ENCODE measurements at regions not wholly inside any gene's neighbourhood (a gene's known extent, or its start where the extent isn't known, plus 50 kb on each side); places are given as distances from the start of the nearest gene placed in this dataset.

DNA sequence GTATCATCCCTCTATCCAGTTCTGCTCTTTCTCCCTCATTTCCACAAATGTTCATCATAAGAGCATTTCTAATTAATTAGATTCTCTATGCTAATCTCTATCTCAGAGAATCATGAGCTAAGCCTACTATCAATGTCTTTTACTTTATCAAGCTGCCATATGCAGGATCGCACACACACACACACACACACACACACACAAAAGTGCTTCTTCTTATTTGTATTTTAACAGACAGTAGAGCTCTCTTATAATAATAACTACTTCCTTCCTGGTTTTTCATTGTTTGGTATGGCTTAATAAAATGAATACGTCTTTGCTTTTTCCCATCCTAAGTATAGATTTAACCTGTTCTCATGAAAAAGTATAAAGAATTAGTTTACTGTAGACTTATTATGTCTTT, 170.2 kb downstream of the HAO1 start:
- TF ChIP-seq, protein P1, sequence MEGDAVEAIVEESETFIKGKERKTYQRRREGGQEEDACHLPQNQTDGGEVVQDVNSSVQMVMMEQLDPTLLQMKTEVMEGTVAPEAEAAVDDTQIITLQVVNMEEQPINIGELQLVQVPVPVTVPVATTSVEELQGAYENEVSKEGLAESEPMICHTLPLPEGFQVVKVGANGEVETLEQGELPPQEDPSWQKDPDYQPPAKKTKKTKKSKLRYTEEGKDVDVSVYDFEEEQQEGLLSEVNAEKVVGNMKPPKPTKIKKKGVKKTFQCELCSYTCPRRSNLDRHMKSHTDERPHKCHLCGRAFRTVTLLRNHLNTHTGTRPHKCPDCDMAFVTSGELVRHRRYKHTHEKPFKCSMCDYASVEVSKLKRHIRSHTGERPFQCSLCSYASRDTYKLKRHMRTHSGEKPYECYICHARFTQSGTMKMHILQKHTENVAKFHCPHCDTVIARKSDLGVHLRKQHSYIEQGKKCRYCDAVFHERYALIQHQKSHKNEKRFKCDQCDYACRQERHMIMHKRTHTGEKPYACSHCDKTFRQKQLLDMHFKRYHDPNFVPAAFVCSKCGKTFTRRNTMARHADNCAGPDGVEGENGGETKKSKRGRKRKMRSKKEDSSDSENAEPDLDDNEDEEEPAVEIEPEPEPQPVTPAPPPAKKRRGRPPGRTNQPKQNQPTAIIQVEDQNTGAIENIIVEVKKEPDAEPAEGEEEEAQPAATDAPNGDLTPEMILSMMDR (IDR thresholded peaks at IDR 0.05) = no peak
- H3K9me3 ChIP-seq = no peaks in the 10 kb centered on the region
- DNase-seq (no peak), ATAC-seq (no peak)
- no peaks in the 10 kb centered on the region for H3K4me1 ChIP-seq
- H3K4me3 ChIP-seq = no peak overlapping the region
- H3K27me3 ChIP-seq = no peaks in the 10 kb centered on the region
- H3K27ac ChIP-seq = no peak overlapping the region
- no peaks in the 10 kb centered on the region for H3K36me3 ChIP-seq
- intact Hi-C loops (cut with DNase I) = no loop called here

DNA sequence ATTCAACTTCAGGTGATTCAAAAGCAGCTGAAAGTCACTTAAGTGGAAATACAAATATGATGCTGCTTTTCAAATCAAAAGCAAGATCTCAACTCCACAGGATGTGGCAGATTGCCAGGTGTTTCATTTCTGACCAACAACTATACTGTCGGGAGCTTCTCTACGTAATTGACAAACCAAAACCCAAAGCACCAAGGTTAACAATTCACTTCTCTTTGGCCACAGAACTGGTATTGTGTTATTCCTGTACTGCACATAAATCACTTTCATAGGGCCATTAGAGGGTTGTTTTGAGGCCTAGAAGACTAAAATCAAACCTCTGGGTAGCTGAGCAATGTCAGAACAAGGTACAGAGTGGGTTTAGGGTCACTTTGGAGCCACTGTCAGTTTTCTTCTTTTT, 169.7 kb downstream of the HAO1 start:
- Histone ChIP-seq H3K27me3 (no peaks in the 10 kb centered on the region), H3K36me3 (no peaks in the 10 kb centered on the region), H3K27ac (no peak overlapping the region), H3K9me3 (no peaks in the 10 kb centered on the region), H3K4me1 (no peaks in the 10 kb centered on the region), H3K4me3 (no peak overlapping the region)
- TF ChIP-seq, protein P1 (IDR thresholded peaks at IDR 0.05) = no peak
- no peak for ATAC-seq
- intact Hi-C loops (cut with DNase I) = no loop called here
- no peak for DNase-seq

DNA sequence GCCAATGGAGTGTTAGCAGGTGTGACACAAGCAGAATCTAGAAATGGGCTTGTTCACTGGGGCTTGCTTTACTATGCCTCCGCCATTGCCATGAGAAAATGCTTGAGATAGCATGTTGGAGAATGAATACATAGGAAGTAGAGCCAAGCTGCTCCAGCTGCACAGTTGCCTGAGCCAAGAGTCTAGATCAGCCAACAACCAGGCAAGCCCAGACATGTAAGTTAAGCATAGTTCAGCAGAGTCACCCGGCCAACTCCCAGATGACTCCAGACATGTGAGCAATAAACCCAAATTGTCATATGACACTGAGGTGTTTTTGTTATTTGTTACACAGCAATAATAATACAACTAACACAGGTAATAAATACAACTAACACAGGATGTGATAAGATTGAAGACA, 167.9 kb downstream of the HAO1 start:
- TF ChIP-seq, protein P1 (IDR thresholded peaks at IDR 0.05) = no peak
- Histone ChIP-seq H3K9me3 (no peaks in the 10 kb centered on the region), H3K4me3 (no peak overlapping the region), H3K36me3 (no peaks in the 10 kb centered on the region), H3K27ac (no peak overlapping the region), H3K4me1 (no peaks in the 10 kb centered on the region), H3K27me3 (no peaks in the 10 kb centered on the region)
- DNase-seq (no peak), ATAC-seq (no peak)
- intact Hi-C loops (cut with DNase I) = no loop called here

DNA sequence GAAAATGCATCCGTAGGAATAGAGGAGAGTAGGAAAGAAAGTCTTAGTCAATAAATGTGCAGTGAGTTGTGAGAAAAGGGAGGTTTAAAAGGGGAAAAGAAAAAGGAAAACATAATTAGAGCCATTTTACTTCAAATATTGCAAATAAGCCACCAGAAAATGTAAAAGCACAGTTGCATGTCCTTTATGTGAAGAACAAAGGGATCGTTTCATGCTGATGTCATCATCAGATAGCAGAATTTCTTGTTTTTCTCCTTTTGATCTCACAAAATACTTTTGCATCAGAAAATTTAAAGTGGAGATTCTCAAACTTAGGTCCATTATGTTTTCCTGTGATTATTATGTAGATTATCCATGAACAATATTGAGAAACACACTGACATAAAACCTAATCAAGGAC, 166.7 kb downstream of the HAO1 start:
- H3K27ac ChIP-seq = no peak overlapping the region
- H3K9me3 ChIP-seq = no peaks in the 10 kb centered on the region
- ATAC-seq (no peak), DNase-seq (no peak)
- no peak overlapping the region for H3K4me3 ChIP-seq
- no peaks in the 10 kb centered on the region for H3K36me3 ChIP-seq
- intact Hi-C loops (cut with DNase I) = no loop called here
- H3K4me1 ChIP-seq = no peaks in the 10 kb centered on the region
- TF ChIP-seq, protein P1 (IDR thresholded peaks at IDR 0.05) = no peak
- no peaks in the 10 kb centered on the region for H3K27me3 ChIP-seq

DNA sequence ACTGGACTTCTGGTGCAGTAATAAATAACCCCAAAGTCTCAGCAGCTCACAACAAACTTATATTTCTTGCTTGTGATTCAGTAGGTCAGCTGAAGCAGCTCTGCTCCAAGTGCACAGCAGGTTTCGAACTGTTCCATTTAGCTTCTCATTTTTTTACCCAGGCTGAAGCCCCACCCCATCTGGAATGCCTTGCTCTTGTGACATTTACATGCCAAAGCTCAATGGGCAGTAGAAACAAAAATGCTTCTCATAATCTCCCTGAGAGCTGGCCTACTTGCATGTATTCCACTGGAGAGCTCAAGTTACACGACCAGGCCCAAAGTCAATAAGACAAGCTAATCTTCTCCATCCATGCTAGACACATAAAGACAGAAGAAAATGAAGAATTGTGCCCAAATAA, 165.2 kb downstream of the HAO1 start:
- TF ChIP-seq, protein P1 (IDR thresholded peaks at IDR 0.05) = no peak
- intact Hi-C loops (cut with DNase I) = no loop called here
- Histone ChIP-seq H3K27me3 (no peaks in the 10 kb centered on the region), H3K4me3 (no peak overlapping the region), H3K9me3 (no peaks in the 10 kb centered on the region), H3K27ac (no peak overlapping the region), H3K36me3 (no peaks in the 10 kb centered on the region), H3K4me1 (no peaks in the 10 kb centered on the region)
- ATAC-seq (no peak), DNase-seq (no peak)

DNA sequence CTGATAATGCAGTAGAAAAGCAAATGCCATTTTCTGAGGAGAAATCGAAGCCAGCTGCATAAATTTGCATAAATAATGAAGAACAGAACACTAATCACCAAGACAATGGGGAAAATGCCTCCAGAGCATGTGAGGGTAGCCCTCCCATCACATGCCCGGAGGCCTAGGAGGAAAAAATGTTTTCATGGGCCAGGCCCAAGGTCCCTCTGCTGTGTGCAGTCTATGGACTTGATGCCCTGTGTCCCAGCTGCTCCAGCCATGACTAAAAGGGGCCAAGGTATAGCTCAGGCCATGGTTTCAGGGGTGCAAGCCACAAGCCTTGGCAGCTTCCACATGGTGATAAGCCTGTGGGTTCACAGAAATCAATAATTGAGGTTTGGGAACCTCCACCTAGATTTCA, 164.1 kb downstream of the HAO1 start:
- no peak overlapping the region for H3K4me3 ChIP-seq
- TF ChIP-seq, protein P1 (IDR thresholded peaks at IDR 0.05) = no peak
- H3K4me1 ChIP-seq = no peaks in the 10 kb centered on the region
- DNase-seq (no peak), ATAC-seq (no peak)
- H3K9me3 ChIP-seq = no peaks in the 10 kb centered on the region
- H3K27ac ChIP-seq = no peak overlapping the region
- no peaks in the 10 kb centered on the region for H3K27me3 ChIP-seq
- intact Hi-C loops (cut with DNase I) = no loop called here
- H3K36me3 ChIP-seq = no peaks in the 10 kb centered on the region

Measured in upper lobe of right lung (tissue), 1 donor.